Vagina (tissue), 2 donors: ENCODE measurements at regions not wholly inside any gene's neighbourhood (a gene's known extent, or its start where the extent isn't known, plus 50 kb on each side); places are given as distances from the start of the nearest gene placed in this dataset.

Experiments
- DNase-seq, 2 donors: peaks; one replicate each; pipeline ENCODE4 v3.0.0-alpha.2; 2017; ENCODE audit errors: extremely low spot score in 2 of 2
- H3K27ac ChIP-seq: fragments of 200-600 bp; sonication (generic); one replicate; pipeline ENCODE4 v1.5.1; 2019
- H3K27me3 ChIP-seq: fragments of 200-600 bp; sonication (generic); one replicate; pipeline ENCODE4 v1.5.1; 2019
- H3K36me3 ChIP-seq, 2 donors: fragments of 200-600 bp; sonication (generic); one replicate each; pipeline ENCODE4 v1.5.1; 2017 to 2019
- H3K4me1 ChIP-seq: fragments of 200-600 bp; sonication (generic); one replicate; pipeline ENCODE4 v1.5.1; 2019
- H3K4me3 ChIP-seq, 2 donors: fragments of 200-600 bp; sonication (generic); 1 replicate in 1 of 2; 2 replicates in 1 of 2; pipeline ENCODE4 v1.5.1; 2016 to 2019
- H3K9me3 ChIP-seq: fragments of 200-600 bp; sonication (generic); one replicate; pipeline ENCODE4 v1.5.1; 2019
- CTCF ChIP-seq, 3 experiments: fragments of 450-650 bp in 2 of 3; fragments of 200-600 bp in 1 of 3; sonication (generic) in 1 of 3; IDR thresholded peaks; one replicate each; pipeline ENCODE4 v1.5.1; 2017 to 2019; ENCODE audit warnings: antibody characterized with exemption in 3 of 3, mild to moderate bottlenecking in 2 of 3, moderate library complexity in 2 of 3
- POLR2A ChIP-seq, 2 donors: fragments of 450-650 bp; IDR thresholded peaks; one replicate each; pipeline ENCODE4 v1.6.1; 2017; ENCODE audit warnings: antibody characterized with exemption in 2 of 2, mild to moderate bottlenecking in 2 of 2, moderate library complexity in 2 of 2
- POLR2AphosphoS5 ChIP-seq, 2 donors: sonication (generic); formaldehyde crosslinking; IDR thresholded peaks; one replicate each; pipeline ENCODE4 v1.9.0; 2017; ENCODE audit warnings: antibody characterized with exemption in 2 of 2, mild to moderate bottlenecking in 2 of 2, low read depth in 1 of 2; ENCODE audit not compliant: insufficient read depth in 1 of 2
- intact Hi-C: fragments of 100-400 bp; cut with DNase I; formaldehyde crosslinking; loops from one replicate; pipeline ENCODE4 v1.15.1; 2023

GRCh38 chr4:124018383-124019317 lies 622.1 kb downstream of the SPRY1 start:
- intact Hi-C loops: no loop called here

GRCh38 chr4:124019749-124020549 lies 623.4 kb downstream of the SPRY1 start:
- H3K4me3 ChIP-seq: no peak overlapping the region
- no peak for DNase-seq
- no peaks in the 10 kb centered on the region for H3K27me3 ChIP-seq
- TF ChIP-seq POLR2AphosphoS5 (IDR thresholded peaks at IDR 0.05; ENCODE audit: insufficient read depth in 1 of 2, low read depth in 1 of 2) (no peak), POLR2A (IDR thresholded peaks at IDR 0.05) (no peak), CTCF (IDR thresholded peaks at IDR 0.05) (no peak)
- peaks cover 22% of the 10 kb centered on the region for H3K4me1 ChIP-seq
- H3K27ac ChIP-seq: peak overlapping the region; percentile 28
- H3K36me3 ChIP-seq: no peaks in the 10 kb centered on the region
- no peaks in the 10 kb centered on the region for H3K9me3 ChIP-seq
- intact Hi-C loops: no loop called here

More at GRCh38 chr4:124018383-124019317, 622.1 kb downstream of the SPRY1 start:
- H3K27ac ChIP-seq: no peak overlapping the region
- no peaks in the 10 kb centered on the region for H3K9me3 ChIP-seq
- no peak for TF ChIP-seq CTCF (IDR thresholded peaks at IDR 0.05)
- TF ChIP-seq POLR2A (IDR thresholded peaks at IDR 0.05): no peak
- no peak for TF ChIP-seq POLR2AphosphoS5 (IDR thresholded peaks at IDR 0.05; ENCODE audit: insufficient read depth in 1 of 2, low read depth in 1 of 2)
- peaks cover 22% of the 10 kb centered on the region for H3K4me1 ChIP-seq
- no peak overlapping the region for H3K4me3 ChIP-seq
- no peak for DNase-seq
- no peaks in the 10 kb centered on the region for H3K27me3 ChIP-seq
- no peaks in the 10 kb centered on the region for H3K36me3 ChIP-seq

GRCh38 chr4:124025000-124025399 lies 628.4 kb downstream of the SPRY1 start:
- no peaks in the 10 kb centered on the region for H3K9me3 ChIP-seq
- DNase-seq: no peak
- H3K27me3 ChIP-seq: no peaks in the 10 kb centered on the region
- intact Hi-C loops: no loop called here
- peaks cover 6% of the 10 kb centered on the region for H3K4me1 ChIP-seq
- no peak overlapping the region for H3K27ac ChIP-seq
- no peak overlapping the region for H3K4me3 ChIP-seq
- no peak for TF ChIP-seq CTCF (IDR thresholded peaks at IDR 0.05)
- TF ChIP-seq POLR2AphosphoS5 (IDR thresholded peaks at IDR 0.05; ENCODE audit: insufficient read depth in 1 of 2, low read depth in 1 of 2): no peak
- no peak for TF ChIP-seq POLR2A (IDR thresholded peaks at IDR 0.05)
- H3K36me3 ChIP-seq: no peaks in the 10 kb centered on the region

- intact Hi-C loops: no loop called here
- H3K27me3 ChIP-seq: no peaks in the 10 kb centered on the region
These were observed 628.8 kb downstream of the SPRY1 start for GRCh38 chr4:124025428-124025827.

More at GRCh38 chr4:124025428-124025827, 628.8 kb downstream of the SPRY1 start:
- Histone ChIP-seq H3K36me3 (no peaks in the 10 kb centered on the region), H3K9me3 (no peaks in the 10 kb centered on the region), H3K4me1 (peaks cover 2% of the 10 kb centered on the region), H3K4me3 (no peak overlapping the region), H3K27ac (no peak overlapping the region)
- DNase-seq: no peak
- TF ChIP-seq CTCF (IDR thresholded peaks at IDR 0.05): no peak
- TF ChIP-seq POLR2A (IDR thresholded peaks at IDR 0.05): no peak
- no peak for TF ChIP-seq POLR2AphosphoS5 (IDR thresholded peaks at IDR 0.05; ENCODE audit: insufficient read depth in 1 of 2, low read depth in 1 of 2)
